K562 (cell line): ENCODE measurements at regions not wholly inside any gene's neighbourhood (a gene's known extent, or its start where the extent isn't known, plus 50 kb on each side); places are given as distances from the start of the nearest gene placed in this dataset.

ENCODE experiments used
- CTCF ChIP-seq, 3 experiments: IDR thresholded peaks in 2 of 3; conservative IDR thresholded peaks in 1 of 3; 2 replicates each; pipeline ENCODE4 v1.5.1; 2011 to 2012; ENCODE audit warnings: low read length in 3 of 3, mild to moderate bottlenecking in 3 of 3, control low read depth in 2 of 3, improper control_type of control experiment in 1 of 3, inconsistent platforms in 1 of 3, low read depth in 1 of 3, mixed read lengths in 1 of 3, moderate library complexity in 1 of 3; ENCODE audit not compliant: insufficient read depth in 2 of 3
- E2F8 ChIP-seq: fragments of 450-650 bp; IDR thresholded peaks from 2 replicates; pipeline ENCODE4 v1.7.1; 2018; ENCODE audit warnings: mild to moderate bottlenecking, low read depth; ENCODE audit not compliant: partially characterized antibody
- HINFP ChIP-seq: fragments of 450-650 bp; conservative IDR thresholded peaks from 2 replicates; pipeline ENCODE4 v1.6.1; 2016; ENCODE audit warnings: missing genetic modification characterization, low read depth, mild to moderate bottlenecking, control low read depth, missing compliant biosample characterization
- POLR3G ChIP-seq: IDR thresholded peaks from 2 replicates; pipeline ENCODE4 v1.6.1; 2011; ENCODE audit not compliant: insufficient read length, insufficient replicate concordance; ENCODE audit errors: extremely low read depth
- SMAD3 ChIP-seq: fragments of 450-650 bp; formaldehyde crosslinking; conservative IDR thresholded peaks from 2 replicates; pipeline ENCODE4 v1.4.0; 2020; ENCODE audit warnings: mild to moderate bottlenecking
- ZNF512 ChIP-seq: IDR thresholded peaks from 2 replicates; pipeline ENCODE4 v1.6.1; 2016; ENCODE audit warnings: missing genetic modification characterization, missing compliant biosample characterization
- ZNF609 ChIP-seq: sonication (generic); formaldehyde crosslinking; IDR thresholded peaks from 2 replicates; pipeline ENCODE4 v1.8.1; 2023; ENCODE audit warnings: missing genetic modification reagents, mild to moderate bottlenecking, borderline replicate concordance

- no peak for TF ChIP-seq ZNF609 (CRISPR knock-in tag)
- no peak for TF ChIP-seq POLR3G
- no peak for TF ChIP-seq SMAD3 (CRISPR knock-in tag)
- no peak for TF ChIP-seq HINFP
- no peak for TF ChIP-seq E2F8
- TF ChIP-seq CTCF (IDR thresholded peaks at IDR 0.05 in 2 of 3, conservative IDR thresholded peaks at IDR 0.05 in 1 of 3; ENCODE audit: insufficient read depth in 2 of 3, low read depth in 1 of 3, low read length in 3 of 3) = no peak
- TF ChIP-seq ZNF512 (tag) = no peak
These were observed 102.6 kb upstream of the PFKP start (continued) for GRCh38 chr10:2964632-2965296.
